GM23338 (cell line): ENCODE measurements at regions not wholly inside any gene's neighbourhood (a gene's known extent, or its start where the extent isn't known, plus 50 kb on each side); places are given as distances from the start of the nearest gene placed in this dataset.

ENCODE experiments used
- ATAC-seq: fragments of 200-7000 bp; cut with Tn5 transposase; 3 replicates; pipeline ENCODE4 v1.9.1; 2020
- DNase-seq: peaks from one replicate; pipeline ENCODE4 v3.0.0-alpha.2; 2015; ENCODE audit warnings: low spot score
- H2AFZ ChIP-seq: fragments of 200-600 bp; sonication (generic); 2 replicates; pipeline ENCODE4 v1.8.0; 2016; ENCODE audit warnings: antibody characterized with exemption, mild to moderate bottlenecking, moderate library complexity
- H3F3A ChIP-seq: fragments of 200-600 bp; sonication (generic); replicated peaks from 2 replicates; pipeline ENCODE4 v1.8.0; 2017; ENCODE audit warnings: antibody characterized with exemption, mixed run types, low read depth
- H3K27ac ChIP-seq: fragments of 200-600 bp; sonication (generic); 2 replicates; pipeline ENCODE4 v1.6.1; 2016; ENCODE audit warnings: low read depth
- H3K27me3 ChIP-seq: fragments of 200-600 bp; sonication (generic); 2 replicates; pipeline ENCODE4 v1.8.0; 2016; ENCODE audit warnings: mild to moderate bottlenecking, mixed run types, moderate library complexity; ENCODE audit not compliant: insufficient read depth
- H3K36me3 ChIP-seq: fragments of 200-600 bp; sonication (generic); 2 replicates; pipeline ENCODE4 v1.8.0; 2016; ENCODE audit warnings: mild to moderate bottlenecking; ENCODE audit not compliant: insufficient read depth
- H3K4me1 ChIP-seq: fragments of 200-600 bp; sonication (generic); 2 replicates; pipeline ENCODE4 v1.8.0; 2016; ENCODE audit warnings: mild to moderate bottlenecking, moderate library complexity; ENCODE audit not compliant: insufficient read depth
- H3K4me2 ChIP-seq: fragments of 200-600 bp; sonication (generic); 2 replicates; pipeline ENCODE4 v1.7.1; 2017; ENCODE audit warnings: mixed run types
- H3K4me3 ChIP-seq: fragments of 200-600 bp; sonication (generic); 2 replicates; pipeline ENCODE4 v1.6.1; 2016; ENCODE audit warnings: mixed run types
- H3K79me2 ChIP-seq: fragments of 200-600 bp; sonication (generic); replicated peaks from 2 replicates; pipeline ENCODE4 v1.8.0; 2017; ENCODE audit warnings: mild to moderate bottlenecking; ENCODE audit not compliant: insufficient read depth
- H3K9me2 ChIP-seq: fragments of 200-600 bp; sonication (generic); 2 replicates; pipeline ENCODE4 v1.8.0; 2017; ENCODE audit not compliant: insufficient read depth
- H4K20me1 ChIP-seq: fragments of 200-600 bp; sonication (generic); replicated peaks from 2 replicates; pipeline ENCODE4 v1.8.0; 2017; ENCODE audit warnings: mild to moderate bottlenecking; ENCODE audit not compliant: insufficient read depth
- H3K27ac Mint-ChIP-seq: 2 replicates; pipeline ENCODE4 v1.8.0; 2020; ENCODE audit warnings: inconsistent platforms, mild to moderate bottlenecking, moderate library complexity, mixed read lengths
- H3K27me3 Mint-ChIP-seq: 3 replicates; pipeline ENCODE4 v1.8.0; 2022; ENCODE audit warnings: low read depth, mild to moderate bottlenecking, moderate library complexity, mixed read lengths, inconsistent platforms; ENCODE audit not compliant: insufficient read depth, poor library complexity
- H3K36me3 Mint-ChIP-seq: 3 replicates; pipeline ENCODE4 v1.8.0; 2021; ENCODE audit warnings: low read depth, mild to moderate bottlenecking, inconsistent platforms, moderate library complexity, mixed read lengths
- H3K4me1 Mint-ChIP-seq: 3 replicates; pipeline ENCODE4 v1.8.0; 2020; ENCODE audit warnings: mild to moderate bottlenecking, inconsistent platforms, mixed read lengths
- H3K4me3 Mint-ChIP-seq: 3 replicates; pipeline ENCODE4 v1.8.0; 2021; ENCODE audit warnings: moderate library complexity, mild to moderate bottlenecking, inconsistent platforms, mixed read lengths
- H3K9me3 Mint-ChIP-seq: 3 replicates; pipeline ENCODE4 v1.8.0; 2020; ENCODE audit warnings: moderate library complexity, mild to moderate bottlenecking, inconsistent platforms, mixed read lengths
- EZH2phosphoT487 ChIP-seq: fragments of 200-600 bp; sonication (generic); IDR thresholded peaks from one replicate; pipeline ENCODE4 v1.8.1; 2018; ENCODE audit warnings: antibody characterized with exemption; ENCODE audit not compliant: unreplicated experiment
- NANOG ChIP-seq: IDR thresholded peaks from 2 replicates; pipeline ENCODE4 v1.6.1; 2016; ENCODE audit warnings: antibody characterized with exemption, borderline replicate concordance
- ZNF114 ChIP-seq: fragments of 250-450 bp; sonication (Bioruptor Pico); IDR thresholded peaks from 2 replicates; pipeline ENCODE4 v1.5.0; 2020; ENCODE audit warnings: mild to moderate bottlenecking, moderate library complexity
- TF ChIP-seq, protein P1 (sequence below): IDR thresholded peaks from one replicate; pipeline ENCODE4 v1.6.1; 2018; ENCODE audit warnings: antibody characterized with exemption; ENCODE audit not compliant: unreplicated experiment
- TF ChIP-seq, protein P2 (sequence below), 2 experiments: fragments of 200-600 bp in 1 of 2; sonication (generic) in 1 of 2; conservative IDR thresholded peaks; 2 replicates each; pipeline versions ENCODE4 v1.5.1 to v1.6.1; 2016 to 2017; ENCODE audit warnings: antibody characterized with exemption in 2 of 2, low read depth in 2 of 2, mild to moderate bottlenecking in 2 of 2, moderate library complexity in 1 of 2
- TF ChIP-seq, protein P3 (sequence below): fragments of 250-450 bp; sonication (Bioruptor Pico); IDR thresholded peaks from 2 replicates; pipeline ENCODE4 v1.5.0; 2020; ENCODE audit warnings: mild to moderate bottlenecking, moderate library complexity

DNA sequence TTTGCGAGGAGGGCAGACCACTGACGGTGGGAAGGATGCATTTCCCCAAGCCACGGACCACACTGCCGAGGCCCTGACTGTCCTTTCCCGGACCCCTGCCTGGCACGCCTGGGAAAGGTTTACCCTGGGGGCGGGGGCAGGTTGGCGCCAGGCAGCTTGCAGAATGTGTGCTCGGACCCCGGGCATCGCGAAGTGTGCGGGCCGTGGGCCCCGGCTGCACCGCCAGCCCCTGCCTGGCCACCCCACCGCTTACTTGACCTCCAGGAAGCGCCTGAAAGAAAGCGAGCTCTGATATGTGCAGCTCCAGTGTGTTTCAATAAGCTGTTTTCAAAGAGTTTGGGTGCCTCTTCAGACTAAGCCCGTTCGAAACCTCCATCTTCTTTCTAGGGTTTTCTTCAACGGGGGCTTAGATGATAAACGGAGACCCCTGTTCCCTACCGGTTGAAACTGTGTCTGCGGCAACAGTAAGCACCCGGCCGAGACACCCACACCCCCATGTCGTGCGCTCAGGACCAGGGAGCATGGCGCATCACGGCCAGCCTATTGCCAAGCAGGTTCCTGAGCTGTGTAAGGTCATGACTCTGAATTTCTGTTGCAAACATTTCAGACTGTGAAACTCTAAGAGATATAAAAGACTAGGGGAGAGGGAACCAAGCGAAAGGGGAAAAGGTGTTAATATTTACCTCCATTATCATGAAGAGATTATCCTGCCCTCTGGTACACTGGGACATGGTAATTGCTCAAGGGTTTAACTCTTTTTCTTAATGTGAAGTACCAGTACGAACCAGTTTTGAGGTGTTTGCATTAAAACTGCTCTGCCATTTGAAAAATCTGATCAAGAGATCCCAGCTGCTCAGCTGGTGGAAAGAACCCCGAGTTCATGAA is 231.2 kb upstream of the FOXQ1 start:
- ATAC-seq (no peak), DNase-seq (no peak)
- no peaks in the 10 kb centered on the region for H4K20me1 ChIP-seq
- no peaks in the 10 kb centered on the region for H3K4me1 Mint-ChIP-seq
- H3K4me2 ChIP-seq = no peak overlapping the region
- no peaks in the 10 kb centered on the region for H3K9me3 Mint-ChIP-seq
- H3K36me3 Mint-ChIP-seq = no peaks in the 10 kb centered on the region
- H3K27ac Mint-ChIP-seq = no peak overlapping the region
- H3K4me3 Mint-ChIP-seq = no peak overlapping the region
- no peaks in the 10 kb centered on the region for H3F3A ChIP-seq
- no peaks in the 10 kb centered on the region for H3K79me2 ChIP-seq
- no peak for TF ChIP-seq ZNF114 (CRISPR knock-in tag)
- TF ChIP-seq, protein P1, sequence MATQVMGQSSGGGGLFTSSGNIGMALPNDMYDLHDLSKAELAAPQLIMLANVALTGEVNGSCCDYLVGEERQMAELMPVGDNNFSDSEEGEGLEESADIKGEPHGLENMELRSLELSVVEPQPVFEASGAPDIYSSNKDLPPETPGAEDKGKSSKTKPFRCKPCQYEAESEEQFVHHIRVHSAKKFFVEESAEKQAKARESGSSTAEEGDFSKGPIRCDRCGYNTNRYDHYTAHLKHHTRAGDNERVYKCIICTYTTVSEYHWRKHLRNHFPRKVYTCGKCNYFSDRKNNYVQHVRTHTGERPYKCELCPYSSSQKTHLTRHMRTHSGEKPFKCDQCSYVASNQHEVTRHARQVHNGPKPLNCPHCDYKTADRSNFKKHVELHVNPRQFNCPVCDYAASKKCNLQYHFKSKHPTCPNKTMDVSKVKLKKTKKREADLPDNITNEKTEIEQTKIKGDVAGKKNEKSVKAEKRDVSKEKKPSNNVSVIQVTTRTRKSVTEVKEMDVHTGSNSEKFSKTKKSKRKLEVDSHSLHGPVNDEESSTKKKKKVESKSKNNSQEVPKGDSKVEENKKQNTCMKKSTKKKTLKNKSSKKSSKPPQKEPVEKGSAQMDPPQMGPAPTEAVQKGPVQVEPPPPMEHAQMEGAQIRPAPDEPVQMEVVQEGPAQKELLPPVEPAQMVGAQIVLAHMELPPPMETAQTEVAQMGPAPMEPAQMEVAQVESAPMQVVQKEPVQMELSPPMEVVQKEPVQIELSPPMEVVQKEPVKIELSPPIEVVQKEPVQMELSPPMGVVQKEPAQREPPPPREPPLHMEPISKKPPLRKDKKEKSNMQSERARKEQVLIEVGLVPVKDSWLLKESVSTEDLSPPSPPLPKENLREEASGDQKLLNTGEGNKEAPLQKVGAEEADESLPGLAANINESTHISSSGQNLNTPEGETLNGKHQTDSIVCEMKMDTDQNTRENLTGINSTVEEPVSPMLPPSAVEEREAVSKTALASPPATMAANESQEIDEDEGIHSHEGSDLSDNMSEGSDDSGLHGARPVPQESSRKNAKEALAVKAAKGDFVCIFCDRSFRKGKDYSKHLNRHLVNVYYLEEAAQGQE = no peak
- no peak for TF ChIP-seq NANOG
- no peak overlapping the region for H2AFZ ChIP-seq
- no peaks in the 10 kb centered on the region for H3K4me1 ChIP-seq
- H3K9me2 ChIP-seq = no peaks in the 10 kb centered on the region
- H3K4me3 ChIP-seq = no peak overlapping the region
- H3K27ac ChIP-seq = no peak overlapping the region
- H3K36me3 ChIP-seq = no peaks in the 10 kb centered on the region
- H3K27me3 Mint-ChIP-seq = peaks cover 2% of the 10 kb centered on the region
- no peaks in the 10 kb centered on the region for H3K27me3 ChIP-seq

DNA sequence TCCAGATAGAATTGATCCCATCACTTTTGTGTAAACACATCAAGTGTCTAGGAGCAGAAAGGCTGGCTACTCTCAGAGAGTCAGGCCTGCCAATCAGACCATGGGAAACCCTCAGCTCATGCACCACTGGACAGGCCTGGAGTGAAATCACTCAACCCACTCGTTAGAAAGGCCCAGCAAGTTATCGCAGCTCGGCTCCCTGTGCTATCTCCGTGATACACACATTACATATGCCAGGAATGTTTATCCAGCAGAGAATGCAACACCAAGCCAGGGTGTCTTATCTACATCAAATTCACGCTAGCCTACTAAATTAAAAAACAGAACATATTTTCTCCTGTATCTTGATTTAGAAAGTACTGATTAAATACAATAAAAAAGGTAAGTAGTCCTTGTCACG is 232.4 kb upstream of the FOXQ1 start:
- Histone ChIP-seq H3K4me1 (no peaks in the 10 kb centered on the region), H3K27me3 (no peaks in the 10 kb centered on the region), H2AFZ (no peak overlapping the region), H3K9me2 (no peaks in the 10 kb centered on the region), H4K20me1 (no peaks in the 10 kb centered on the region), H3K36me3 (no peaks in the 10 kb centered on the region), H3K79me2 (no peaks in the 10 kb centered on the region), H3F3A (no peaks in the 10 kb centered on the region), H3K4me3 (no peak overlapping the region), H3K27ac (no peak overlapping the region), H3K4me2 (no peak overlapping the region)
- Mint-ChIP-seq H3K9me3 (no peaks in the 10 kb centered on the region), H3K27me3 (peaks cover 2% of the 10 kb centered on the region), H3K4me3 (no peak overlapping the region), H3K36me3 (no peaks in the 10 kb centered on the region), H3K4me1 (no peaks in the 10 kb centered on the region), H3K27ac (no peak overlapping the region)
- no peak for ATAC-seq
- no peak for DNase-seq
- TF ChIP-seq, protein P2, sequence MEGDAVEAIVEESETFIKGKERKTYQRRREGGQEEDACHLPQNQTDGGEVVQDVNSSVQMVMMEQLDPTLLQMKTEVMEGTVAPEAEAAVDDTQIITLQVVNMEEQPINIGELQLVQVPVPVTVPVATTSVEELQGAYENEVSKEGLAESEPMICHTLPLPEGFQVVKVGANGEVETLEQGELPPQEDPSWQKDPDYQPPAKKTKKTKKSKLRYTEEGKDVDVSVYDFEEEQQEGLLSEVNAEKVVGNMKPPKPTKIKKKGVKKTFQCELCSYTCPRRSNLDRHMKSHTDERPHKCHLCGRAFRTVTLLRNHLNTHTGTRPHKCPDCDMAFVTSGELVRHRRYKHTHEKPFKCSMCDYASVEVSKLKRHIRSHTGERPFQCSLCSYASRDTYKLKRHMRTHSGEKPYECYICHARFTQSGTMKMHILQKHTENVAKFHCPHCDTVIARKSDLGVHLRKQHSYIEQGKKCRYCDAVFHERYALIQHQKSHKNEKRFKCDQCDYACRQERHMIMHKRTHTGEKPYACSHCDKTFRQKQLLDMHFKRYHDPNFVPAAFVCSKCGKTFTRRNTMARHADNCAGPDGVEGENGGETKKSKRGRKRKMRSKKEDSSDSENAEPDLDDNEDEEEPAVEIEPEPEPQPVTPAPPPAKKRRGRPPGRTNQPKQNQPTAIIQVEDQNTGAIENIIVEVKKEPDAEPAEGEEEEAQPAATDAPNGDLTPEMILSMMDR (conservative IDR thresholded peaks at IDR 0.05; ENCODE audit: low read depth in 2 of 2) = no peak
- no peak for TF ChIP-seq NANOG
- no peak for TF ChIP-seq EZH2phosphoT487
- TF ChIP-seq, protein P3, sequence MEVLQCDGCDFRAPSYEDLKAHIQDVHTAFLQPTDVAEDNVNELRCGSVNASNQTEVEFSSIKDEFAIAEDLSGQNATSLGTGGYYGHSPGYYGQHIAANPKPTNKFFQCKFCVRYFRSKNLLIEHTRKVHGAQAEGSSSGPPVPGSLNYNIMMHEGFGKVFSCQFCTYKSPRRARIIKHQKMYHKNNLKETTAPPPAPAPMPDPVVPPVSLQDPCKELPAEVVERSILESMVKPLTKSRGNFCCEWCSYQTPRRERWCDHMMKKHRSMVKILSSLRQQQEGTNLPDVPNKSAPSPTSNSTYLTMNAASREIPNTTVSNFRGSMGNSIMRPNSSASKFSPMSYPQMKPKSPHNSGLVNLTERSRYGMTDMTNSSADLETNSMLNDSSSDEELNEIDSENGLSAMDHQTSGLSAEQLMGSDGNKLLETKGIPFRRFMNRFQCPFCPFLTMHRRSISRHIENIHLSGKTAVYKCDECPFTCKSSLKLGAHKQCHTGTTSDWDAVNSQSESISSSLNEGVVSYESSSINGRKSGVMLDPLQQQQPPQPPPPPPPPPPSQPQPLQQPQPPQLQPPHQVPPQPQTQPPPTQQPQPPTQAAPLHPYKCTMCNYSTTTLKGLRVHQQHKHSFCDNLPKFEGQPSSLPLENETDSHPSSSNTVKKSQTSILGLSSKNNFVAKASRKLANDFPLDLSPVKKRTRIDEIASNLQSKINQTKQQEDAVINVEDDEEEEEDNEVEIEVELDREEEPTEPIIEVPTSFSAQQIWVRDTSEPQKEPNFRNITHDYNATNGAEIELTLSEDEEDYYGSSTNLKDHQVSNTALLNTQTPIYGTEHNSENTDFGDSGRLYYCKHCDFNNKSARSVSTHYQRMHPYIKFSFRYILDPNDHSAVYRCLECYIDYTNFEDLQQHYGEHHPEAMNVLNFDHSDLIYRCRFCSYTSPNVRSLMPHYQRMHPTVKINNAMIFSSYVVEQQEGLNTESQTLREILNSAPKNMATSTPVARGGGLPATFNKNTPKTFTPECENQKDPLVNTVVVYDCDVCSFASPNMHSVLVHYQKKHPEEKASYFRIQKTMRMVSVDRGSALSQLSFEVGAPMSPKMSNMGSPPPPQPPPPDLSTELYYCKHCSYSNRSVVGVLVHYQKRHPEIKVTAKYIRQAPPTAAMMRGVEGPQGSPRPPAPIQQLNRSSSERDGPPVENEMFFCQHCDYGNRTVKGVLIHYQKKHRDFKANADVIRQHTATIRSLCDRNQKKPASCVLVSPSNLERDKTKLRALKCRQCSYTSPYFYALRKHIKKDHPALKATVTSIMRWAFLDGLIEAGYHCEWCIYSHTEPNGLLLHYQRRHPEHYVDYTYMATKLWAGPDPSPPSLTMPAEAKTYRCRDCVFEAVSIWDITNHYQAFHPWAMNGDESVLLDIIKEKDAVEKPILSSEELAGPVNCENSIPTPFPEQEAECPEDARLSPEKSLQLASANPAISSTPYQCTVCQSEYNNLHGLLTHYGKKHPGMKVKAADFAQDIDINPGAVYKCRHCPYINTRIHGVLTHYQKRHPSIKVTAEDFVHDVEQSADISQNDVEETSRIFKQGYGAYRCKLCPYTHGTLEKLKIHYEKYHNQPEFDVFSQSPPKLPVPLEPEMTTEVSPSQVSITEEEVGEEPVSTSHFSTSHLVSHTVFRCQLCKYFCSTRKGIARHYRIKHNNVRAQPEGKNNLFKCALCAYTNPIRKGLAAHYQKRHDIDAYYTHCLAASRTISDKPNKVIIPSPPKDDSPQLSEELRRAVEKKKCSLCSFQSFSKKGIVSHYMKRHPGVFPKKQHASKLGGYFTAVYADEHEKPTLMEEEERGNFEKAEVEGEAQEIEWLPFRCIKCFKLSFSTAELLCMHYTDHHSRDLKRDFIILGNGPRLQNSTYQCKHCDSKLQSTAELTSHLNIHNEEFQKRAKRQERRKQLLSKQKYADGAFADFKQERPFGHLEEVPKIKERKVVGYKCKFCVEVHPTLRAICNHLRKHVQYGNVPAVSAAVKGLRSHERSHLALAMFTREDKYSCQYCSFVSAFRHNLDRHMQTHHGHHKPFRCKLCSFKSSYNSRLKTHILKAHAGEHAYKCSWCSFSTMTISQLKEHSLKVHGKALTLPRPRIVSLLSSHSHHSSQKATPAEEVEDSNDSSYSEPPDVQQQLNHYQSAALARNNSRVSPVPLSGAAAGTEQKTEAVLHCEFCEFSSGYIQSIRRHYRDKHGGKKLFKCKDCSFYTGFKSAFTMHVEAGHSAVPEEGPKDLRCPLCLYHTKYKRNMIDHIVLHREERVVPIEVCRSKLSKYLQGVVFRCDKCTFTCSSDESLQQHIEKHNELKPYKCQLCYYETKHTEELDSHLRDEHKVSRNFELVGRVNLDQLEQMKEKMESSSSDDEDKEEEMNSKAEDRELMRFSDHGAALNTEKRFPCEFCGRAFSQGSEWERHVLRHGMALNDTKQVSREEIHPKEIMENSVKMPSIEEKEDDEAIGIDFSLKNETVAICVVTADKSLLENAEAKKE = no peak
